ENCODE measurements at regions not wholly inside any gene's neighbourhood (a gene's known extent, or its start where the extent isn't known, plus 50 kb on each side); places are given as distances from the start of the nearest gene placed in this dataset.

DNA sequence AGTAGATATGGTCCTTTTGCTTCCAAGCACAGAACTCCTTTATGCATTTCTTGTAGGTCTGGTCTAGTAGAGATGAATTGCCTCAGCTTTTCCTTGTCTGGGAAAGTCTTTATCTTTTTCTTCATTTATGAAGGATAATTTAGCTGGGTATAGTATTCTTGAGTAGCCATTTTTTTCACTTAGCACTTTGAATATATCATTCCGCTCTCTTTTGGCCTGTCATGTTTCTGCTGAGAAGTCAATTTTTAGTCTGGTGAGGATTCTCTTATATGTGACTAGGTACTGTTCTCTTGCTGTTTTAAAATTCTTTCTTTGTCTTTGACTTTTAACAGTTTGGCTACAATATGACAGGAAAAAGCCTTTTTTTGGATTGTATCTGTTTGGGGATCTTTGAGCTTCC, 68.6 kb upstream of the IMMP2L start:
- H2BK20ac ChIP-seq (ENCODE audit: low read depth, low read length) = no peak overlapping the region
- CTCF ChIA-PET = no interaction called here
- H2AFZ ChIP-seq (replicated peaks; ENCODE audit: low read length, poor library complexity) = no peak overlapping the region
- ATAC-seq (ENCODE audit: low read depth) (no peak), DNase-seq (no peak)
- no peak overlapping the region for H2BK120ac ChIP-seq (ENCODE audit: low read depth, low read length)
- no peaks in the 10 kb centered on the region for H4K20me1 ChIP-seq (ENCODE audit: insufficient read depth, low read length)
- H3K36me3 ChIP-seq (ENCODE audit: control insufficient read depth, insufficient read depth, low read length) = no peaks in the 10 kb centered on the region
- no peak overlapping the region for H4K8ac ChIP-seq (ENCODE audit: low read depth in 2 of 2, low read length in 2 of 2)
- H3K56ac ChIP-seq (ENCODE audit: extremely low read depth, insufficient read depth, low read length) = no peak overlapping the region
- no peak overlapping the region for H3K14ac ChIP-seq (replicated peaks; ENCODE audit: low read depth, low read length)
- no CpG with 5 or more reads among the region's 1 CpG for WGBS, 2 experiments (ENCODE audit: extremely low coverage in 2 of 2, insufficient read length in 1 of 2)
- no peak overlapping the region for H4K91ac ChIP-seq (ENCODE audit: insufficient read depth, low read depth, low read length)
- in situ Hi-C loops (cut with MboI; ENCODE audit: low sequenced_read_pairs) = no loop called here
- H3K27ac ChIP-seq (ENCODE audit: insufficient read depth, low read length) = no peak overlapping the region
- H3K4me1 ChIP-seq (ENCODE audit: control insufficient read depth, insufficient read depth, low read length) = no peaks in the 10 kb centered on the region
- no peaks in the 10 kb centered on the region for H3K27me3 ChIP-seq (ENCODE audit: control insufficient read depth, insufficient read depth, low read length)
- H4K5ac ChIP-seq (ENCODE audit: low read depth, low read length) = no peak overlapping the region
- H3K4me3 ChIP-seq (ENCODE audit: insufficient read depth, low read depth, low read length) = no peak overlapping the region
- H3K9me3 ChIP-seq (ENCODE audit: control insufficient read depth, insufficient read depth, low read length) = no peaks in the 10 kb centered on the region; the same call in none of the 2 replicates
- no TSS peak for BruUV-seq (replicated peaks)
- POLR2A ChIA-PET (ENCODE audit: unreplicated experiment) = no interaction called here
- dilution Hi-C loops (cut with HindIII; ENCODE audit: low sequenced_read_pairs, unreplicated experiment) = no loop called here
- no peaks in the 10 kb centered on the region for H3K9me1 ChIP-seq (ENCODE audit: insufficient read depth, low read length)
- no peak overlapping the region for H3K18ac ChIP-seq (ENCODE audit: low read depth, low read length)
- H2BK5ac ChIP-seq (ENCODE audit: low read depth, low read length, poor library complexity, severe bottlenecking) = no peak overlapping the region
- H3K79me1 ChIP-seq (ENCODE audit: low read depth in 1 of 2, low read length in 2 of 2) = no peaks in the 10 kb centered on the region
- intact Hi-C loops (cut with micrococcal nuclease) = no loop called here
- no peak overlapping the region for H3K4ac ChIP-seq (ENCODE audit: low read depth, low read length)
- no peak overlapping the region for H3K23ac ChIP-seq (ENCODE audit: low read depth, low read length)
- TF ChIP-seq NFE2L2 (IDR thresholded peaks at IDR 0.05; ENCODE audit: low read depth, low read length) (no peak), FOS (IDR thresholded peaks at IDR 0.05; ENCODE audit: low read depth, low read length) (no peak), MAZ (IDR thresholded peaks at IDR 0.05; ENCODE audit: borderline replicate concordance, low read depth, low read length) (no peak), MAFK (IDR thresholded peaks at IDR 0.05; ENCODE audit: low read depth, low read length) (no peak), BHLHE40 (IDR thresholded peaks at IDR 0.05; ENCODE audit: low read depth, low read length) (no peak), RCOR1 (IDR thresholded peaks at IDR 0.05; ENCODE audit: insufficient replicate concordance, low read length) (no peak), RAD21 (IDR thresholded peaks at IDR 0.05; ENCODE audit: low read length) (no peak), CEBPB (IDR thresholded peaks at IDR 0.05; ENCODE audit: low read depth, low read length) (no peak), ELK1 (IDR thresholded peaks at IDR 0.05; ENCODE audit: borderline replicate concordance, low read depth, low read length) (no peak), CHD1 (IDR thresholded peaks at IDR 0.05; ENCODE audit: low read depth, low read length) (no peak)
- TF ChIP-seq, protein P1, sequence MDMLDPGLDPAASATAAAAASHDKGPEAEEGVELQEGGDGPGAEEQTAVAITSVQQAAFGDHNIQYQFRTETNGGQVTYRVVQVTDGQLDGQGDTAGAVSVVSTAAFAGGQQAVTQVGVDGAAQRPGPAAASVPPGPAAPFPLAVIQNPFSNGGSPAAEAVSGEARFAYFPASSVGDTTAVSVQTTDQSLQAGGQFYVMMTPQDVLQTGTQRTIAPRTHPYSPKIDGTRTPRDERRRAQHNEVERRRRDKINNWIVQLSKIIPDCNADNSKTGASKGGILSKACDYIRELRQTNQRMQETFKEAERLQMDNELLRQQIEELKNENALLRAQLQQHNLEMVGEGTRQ (IDR thresholded peaks at IDR 0.05; ENCODE audit: low read depth, low read length) = no peak
- no peak overlapping the region for H2AK5ac ChIP-seq (ENCODE audit: low read depth, low read length)
- no peak overlapping the region for H2BK15ac ChIP-seq (ENCODE audit: low read depth, low read length)
- no peak overlapping the region for H2AK9ac ChIP-seq (replicated peaks; ENCODE audit: low read depth, low read length, poor library complexity)
- no peak overlapping the region for H3K4me2 ChIP-seq (ENCODE audit: low read depth, low read length)
- H3K9ac ChIP-seq (ENCODE audit: low read depth, low read length) = no peak overlapping the region

All from IMR-90 (cell line).